ENCODE measurements at regions not wholly inside any gene's neighbourhood (a gene's known extent, or its start where the extent isn't known, plus 50 kb on each side); places are given as distances from the start of the nearest gene placed in this dataset.
A peak's percentile ranks its signal among the peaks of the same experiment; 100 is the strongest.

- Histone ChIP-seq H3K4me1 (ENCODE audit: insufficient read depth) (peaks cover 9% of the 10 kb centered on the region), H3K27ac (no peak overlapping the region), H3K4me3 (no peak overlapping the region), H3K36me3 (replicated peaks; ENCODE audit: insufficient read depth, low read depth) (no peaks in the 10 kb centered on the region), H2AFZ (no peak overlapping the region), H3K9me3 (ENCODE audit: low read depth) (no peaks in the 10 kb centered on the region), H3K79me2 (no peaks in the 10 kb centered on the region), H3K4me2 (no peak overlapping the region), H3K9me2 (replicated peaks; ENCODE audit: insufficient read depth) (no peaks in the 10 kb centered on the region), H3K27me3 (no peaks in the 10 kb centered on the region), H4K20me1 (ENCODE audit: insufficient read depth, poor library complexity, severe bottlenecking) (no peaks in the 10 kb centered on the region)
- 90% methylated on average over 1 of the region's 1 CpG for WGBS (ENCODE audit: low lambda C conversion rate, missing lambda C conversion rate)
- DNase-seq (ENCODE audit: low spot score) = no peak
- TF ChIP-seq, protein P1, sequence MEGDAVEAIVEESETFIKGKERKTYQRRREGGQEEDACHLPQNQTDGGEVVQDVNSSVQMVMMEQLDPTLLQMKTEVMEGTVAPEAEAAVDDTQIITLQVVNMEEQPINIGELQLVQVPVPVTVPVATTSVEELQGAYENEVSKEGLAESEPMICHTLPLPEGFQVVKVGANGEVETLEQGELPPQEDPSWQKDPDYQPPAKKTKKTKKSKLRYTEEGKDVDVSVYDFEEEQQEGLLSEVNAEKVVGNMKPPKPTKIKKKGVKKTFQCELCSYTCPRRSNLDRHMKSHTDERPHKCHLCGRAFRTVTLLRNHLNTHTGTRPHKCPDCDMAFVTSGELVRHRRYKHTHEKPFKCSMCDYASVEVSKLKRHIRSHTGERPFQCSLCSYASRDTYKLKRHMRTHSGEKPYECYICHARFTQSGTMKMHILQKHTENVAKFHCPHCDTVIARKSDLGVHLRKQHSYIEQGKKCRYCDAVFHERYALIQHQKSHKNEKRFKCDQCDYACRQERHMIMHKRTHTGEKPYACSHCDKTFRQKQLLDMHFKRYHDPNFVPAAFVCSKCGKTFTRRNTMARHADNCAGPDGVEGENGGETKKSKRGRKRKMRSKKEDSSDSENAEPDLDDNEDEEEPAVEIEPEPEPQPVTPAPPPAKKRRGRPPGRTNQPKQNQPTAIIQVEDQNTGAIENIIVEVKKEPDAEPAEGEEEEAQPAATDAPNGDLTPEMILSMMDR (IDR thresholded peaks at IDR 0.05; ENCODE audit: poor library complexity) = no peak
- TF ChIP-seq EZH2 (IDR thresholded peaks at IDR 0.05; ENCODE audit: borderline replicate concordance) = no peak
- TF ChIP-seq EZH2phosphoT487 (IDR thresholded peaks at IDR 0.05; ENCODE audit: low read depth, severe bottlenecking, unreplicated experiment) = no peak
Measured at GRCh38 chr21:28747464-28747863, 245.2 kb downstream of the LTN1 start.

GRCh38 chr21:28746166-28746565 is 246.5 kb downstream of the LTN1 start:
- Histone ChIP-seq H3K4me1 (ENCODE audit: insufficient read depth) (peaks cover 9% of the 10 kb centered on the region), H3K36me3 (replicated peaks; ENCODE audit: insufficient read depth, low read depth) (no peaks in the 10 kb centered on the region), H3K9me3 (ENCODE audit: low read depth) (no peaks in the 10 kb centered on the region), H3K27ac (no peak overlapping the region), H3K9me2 (replicated peaks; ENCODE audit: insufficient read depth) (no peaks in the 10 kb centered on the region), H4K20me1 (ENCODE audit: insufficient read depth, poor library complexity, severe bottlenecking) (no peaks in the 10 kb centered on the region), H2AFZ (no peak overlapping the region), H3K4me2 (no peak overlapping the region), H3K27me3 (no peaks in the 10 kb centered on the region), H3K79me2 (no peaks in the 10 kb centered on the region), H3K4me3 (no peak overlapping the region)
- 58% methylated on average over 4 of the region's 4 CpGs for WGBS (ENCODE audit: low lambda C conversion rate, missing lambda C conversion rate)
- no peak for DNase-seq (ENCODE audit: low spot score)
- TF ChIP-seq EZH2phosphoT487 (IDR thresholded peaks at IDR 0.05; ENCODE audit: low read depth, severe bottlenecking, unreplicated experiment) (no peak), EZH2 (IDR thresholded peaks at IDR 0.05; ENCODE audit: borderline replicate concordance) (no peak)
- TF ChIP-seq, protein P1 (IDR thresholded peaks at IDR 0.05; ENCODE audit: poor library complexity) = no peak

GRCh38 chr21:28745131-28746016 is 247.3 kb downstream of the LTN1 start:
- H3K36me3 ChIP-seq (replicated peaks; ENCODE audit: insufficient read depth, low read depth) = no peaks in the 10 kb centered on the region
- H4K20me1 ChIP-seq (ENCODE audit: insufficient read depth, poor library complexity, severe bottlenecking) = no peaks in the 10 kb centered on the region
- DNase-seq (ENCODE audit: low spot score) = peak; percentile 86
- TF ChIP-seq EZH2phosphoT487 (IDR thresholded peaks at IDR 0.05; ENCODE audit: low read depth, severe bottlenecking, unreplicated experiment) = no peak
- TF ChIP-seq, protein P1 (IDR thresholded peaks at IDR 0.05; ENCODE audit: poor library complexity) = peak; percentile 89
- TF ChIP-seq EZH2 (IDR thresholded peaks at IDR 0.05; ENCODE audit: borderline replicate concordance) = no peak
- peaks cover 9% of the 10 kb centered on the region for H3K4me1 ChIP-seq (ENCODE audit: insufficient read depth)
- no peaks in the 10 kb centered on the region for H3K9me2 ChIP-seq (replicated peaks; ENCODE audit: insufficient read depth)
- H3K27me3 ChIP-seq = no peaks in the 10 kb centered on the region
- peak overlapping the region; percentile 60 for H2AFZ ChIP-seq
- peak overlapping the region; percentile 64 for H3K27ac ChIP-seq
- H3K4me2 ChIP-seq = peak overlapping the region; percentile 71
- no peaks in the 10 kb centered on the region for H3K9me3 ChIP-seq (ENCODE audit: low read depth)
- 16% methylated on average over 16 of the region's 16 CpGs for WGBS (ENCODE audit: low lambda C conversion rate, missing lambda C conversion rate)
- H3K4me3 ChIP-seq = no peak overlapping the region
- no peaks in the 10 kb centered on the region for H3K79me2 ChIP-seq
